ENCODE measurements at regions not wholly inside any gene's neighbourhood (a gene's known extent, or its start where the extent isn't known, plus 50 kb on each side); places are given as distances from the start of the nearest gene placed in this dataset.

DNA sequence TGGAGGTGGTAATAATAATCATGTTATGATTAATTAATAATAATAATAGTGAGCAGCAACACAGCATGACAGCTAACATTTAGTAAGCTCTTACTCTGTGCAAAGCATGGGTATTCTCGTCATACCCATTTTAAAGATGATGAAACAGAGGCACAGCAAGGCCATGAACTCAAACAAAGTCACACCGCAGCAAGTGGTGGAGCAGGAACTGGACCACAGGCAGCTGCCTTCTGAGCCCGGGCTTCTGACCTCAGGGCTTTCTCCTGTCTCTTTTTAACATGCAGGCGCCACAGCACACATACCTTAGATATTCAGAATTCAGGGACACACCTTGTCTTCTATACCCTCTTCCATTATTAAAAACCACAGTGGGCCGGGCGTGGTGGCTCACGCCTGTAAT is 50.7 kb upstream of the SPATA12 start:
- DNase-seq: no peak

- DNase-seq: no peak
Measured at GRCh38 chr3:57009367-57009766, 51.1 kb upstream of the SPATA12 start.

DNA sequence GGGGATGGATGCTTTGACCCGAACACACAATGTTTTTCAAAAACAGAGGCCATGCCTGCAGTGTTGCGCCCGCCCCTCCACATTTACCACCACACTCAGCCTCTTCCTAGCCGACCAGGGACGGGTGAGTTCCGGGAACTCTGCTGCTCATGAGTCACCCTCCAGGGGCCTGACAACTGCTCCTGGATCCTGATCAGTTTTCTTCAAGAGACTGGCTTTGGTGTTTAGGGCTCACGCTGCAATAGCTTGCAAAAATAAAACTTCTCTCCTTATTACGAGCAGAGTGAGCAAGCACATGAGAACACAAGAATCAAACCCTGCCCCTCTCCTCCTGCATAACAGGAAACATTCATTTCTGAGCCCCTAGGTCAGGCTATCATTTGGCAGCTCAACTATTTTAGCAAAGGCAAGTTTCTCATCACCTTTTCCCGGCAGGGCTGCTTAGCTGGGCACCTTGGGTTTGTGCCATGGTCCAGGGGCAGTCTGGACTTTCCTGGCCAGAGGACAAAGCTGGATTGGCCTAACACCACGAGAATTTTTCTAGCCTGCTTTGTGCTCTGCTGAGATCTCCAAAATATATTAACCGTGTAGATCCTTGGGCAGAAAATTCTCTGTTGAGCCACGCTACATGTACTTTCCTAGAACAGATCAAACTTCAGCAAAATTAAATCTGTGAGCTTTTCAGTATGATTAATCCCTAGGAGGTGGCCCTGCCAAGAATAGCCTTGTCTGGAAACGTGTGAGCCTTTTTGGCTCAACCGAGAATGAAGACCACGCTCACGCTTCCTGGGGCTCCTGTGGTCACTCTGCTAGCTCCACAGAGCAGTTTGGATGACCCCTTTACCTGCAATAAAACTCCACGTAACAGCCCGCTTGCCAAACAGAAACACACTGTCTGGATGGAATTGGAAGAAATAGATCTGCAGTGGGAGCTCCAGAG is 52.7 kb upstream of the SPATA12 start:
- no peak for DNase-seq

- no peak for DNase-seq
Measured at GRCh38 chr3:57006949-57007419, 53.5 kb upstream of the SPATA12 start.

- peak; percentile 77 for DNase-seq
Measured at GRCh38 chr3:57006179-57006657, 54.2 kb upstream of the SPATA12 start.

DNA sequence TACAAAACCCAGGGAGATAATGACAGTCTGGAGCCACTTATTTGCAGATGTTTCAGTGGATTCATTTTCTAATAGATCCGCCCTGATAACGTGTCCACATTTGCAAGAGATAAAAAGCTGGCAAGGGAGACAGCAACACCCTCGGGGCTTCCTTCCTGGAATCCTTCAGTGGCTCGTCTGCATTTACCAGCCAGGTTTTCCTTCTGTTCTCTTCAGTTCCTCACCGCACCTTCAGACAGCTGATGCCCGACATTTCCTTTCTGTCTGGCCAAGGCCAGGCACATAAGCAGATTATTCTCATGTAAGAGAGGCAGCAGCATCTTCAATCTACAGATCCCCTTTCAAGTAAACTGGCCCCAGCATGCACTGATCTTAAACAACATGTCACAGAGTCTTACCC is 56.2 kb upstream of the SPATA12 start:
- DNase-seq: no peak

DNA sequence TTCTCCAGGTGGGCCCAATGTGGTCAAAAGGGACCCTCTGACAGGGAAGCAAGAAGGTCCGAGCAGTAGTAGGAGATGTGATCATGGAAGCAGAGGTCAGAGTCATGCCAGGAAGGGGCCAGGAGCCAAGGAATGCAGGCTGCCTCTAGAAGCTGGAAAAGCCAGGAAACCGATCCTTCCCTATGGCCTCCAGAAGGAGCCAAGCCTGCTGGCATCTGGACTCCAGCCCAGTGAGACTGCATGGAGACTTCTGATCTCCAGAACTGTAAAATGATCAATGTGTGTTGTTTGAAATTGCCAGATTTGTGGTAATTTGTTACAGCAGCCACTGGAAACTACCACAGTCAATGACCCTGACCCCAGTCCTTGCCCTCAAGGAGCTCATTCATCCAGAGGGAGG is 56.8 kb upstream of the SPATA12 start:
- no peak for DNase-seq

GRCh38 chr3:57001356-57001755 is 59.1 kb upstream of the SPATA12 start:
- no peak for DNase-seq

DNA sequence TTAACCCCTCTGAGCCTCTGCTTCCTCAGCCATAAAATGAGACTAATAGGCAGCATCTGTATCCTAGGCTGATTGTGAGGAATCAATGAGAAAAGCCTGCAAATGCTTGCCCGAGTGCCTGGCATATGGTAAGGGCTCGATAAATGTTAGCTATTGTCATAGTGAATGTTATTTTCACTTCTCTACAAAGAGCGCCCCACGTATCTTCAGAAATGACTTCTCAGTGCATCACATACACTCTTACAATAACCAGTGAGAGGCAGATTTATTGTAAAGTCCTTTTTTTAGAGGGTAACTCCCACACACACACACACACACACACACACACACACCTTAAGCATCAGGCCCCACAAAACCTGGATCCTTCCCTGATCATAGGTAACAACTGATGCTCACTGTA is 60.5 kb upstream of the SPATA12 start:
- DNase-seq: no peak

- no peak for DNase-seq
Measured at GRCh38 chr3:56999547-56999946, 60.9 kb upstream of the SPATA12 start.

DNA sequence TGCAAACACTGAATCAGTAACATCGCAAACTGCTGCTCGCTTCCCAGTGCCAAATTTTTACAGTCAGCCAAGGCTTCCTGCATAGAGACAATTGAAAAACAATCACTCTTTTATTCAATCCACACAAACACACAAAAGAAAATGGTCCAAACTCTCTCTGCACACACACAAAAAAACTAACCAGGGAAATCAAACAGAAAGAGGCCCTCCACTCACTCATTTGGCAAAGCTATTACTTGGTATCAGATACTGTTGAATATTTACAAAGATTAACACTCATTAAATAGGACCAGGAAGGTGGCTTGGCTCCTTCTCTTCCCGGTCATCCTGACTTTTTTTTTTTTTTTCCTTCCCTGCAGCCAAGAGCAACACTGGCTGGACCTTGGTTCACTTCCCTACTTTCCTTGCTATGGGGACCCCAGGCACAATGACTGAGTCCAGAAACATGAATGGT is 62.4 kb upstream of the SPATA12 start:
- DNase-seq: peak; percentile 24

GRCh38 chr3:56997675-56998074 is 62.8 kb upstream of the SPATA12 start:
- no peak for DNase-seq

- DNase-seq: no peak
Measured at GRCh38 chr3:56997041-56997440, 63.4 kb upstream of the SPATA12 start.

- no peak for DNase-seq
Measured at GRCh38 chr3:56994391-56994790, 66.1 kb upstream of the SPATA12 start.

DNA sequence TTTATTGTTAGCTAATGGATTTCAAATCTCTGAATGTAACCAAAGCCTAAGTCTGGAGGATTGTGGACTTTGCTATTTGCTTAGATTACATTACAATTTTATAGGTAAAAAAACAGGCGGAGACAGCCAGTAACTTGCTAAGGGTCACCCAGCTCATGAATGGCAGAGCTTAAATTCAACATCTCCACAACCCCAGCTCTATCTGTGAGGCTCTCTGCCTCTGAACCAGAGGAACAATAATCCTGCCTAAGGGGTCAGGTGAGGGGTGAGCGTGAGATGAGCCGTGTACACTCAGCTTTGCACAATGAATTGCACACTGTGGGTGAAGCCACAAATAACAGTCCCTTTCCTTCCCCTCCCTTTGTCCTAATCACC is 69.8 kb upstream of the SPATA12 start:
- DNase-seq: no peak

GRCh38 chr3:56989977-56990640 is 70.4 kb upstream of the SPATA12 start:
- DNase-seq: no peak

GRCh38 chr3:56989169-56989976 is 71.1 kb upstream of the SPATA12 start:
- DNase-seq: no peak

- DNase-seq: peak; percentile 62
Measured at GRCh38 chr3:56988458-56989168, 71.9 kb upstream of the SPATA12 start.

- no peak for DNase-seq
Measured at GRCh38 chr3:56987238-56987895, 73.1 kb upstream of the SPATA12 start.

DNA sequence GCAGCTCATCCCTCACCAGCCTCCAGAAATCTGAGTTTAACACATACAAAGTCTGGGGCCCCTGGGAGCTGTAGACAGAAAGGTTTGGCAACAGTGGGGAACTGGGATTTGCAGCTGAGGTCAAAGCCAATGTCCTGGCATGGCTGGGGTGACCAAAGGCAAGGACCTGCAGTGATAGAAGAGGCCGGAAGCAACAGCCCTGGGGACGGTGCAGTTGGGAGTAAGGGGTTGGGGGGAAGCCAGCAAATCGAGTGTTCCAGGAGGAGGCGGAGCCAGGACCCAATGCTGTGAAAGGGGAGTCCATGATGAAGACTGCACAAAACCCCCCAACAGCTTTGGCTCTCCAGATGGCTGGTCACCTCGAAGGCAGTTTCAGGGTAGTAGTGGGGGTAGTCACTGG is 74.1 kb upstream of the SPATA12 start:
- no peak for DNase-seq

- no peak for DNase-seq
Measured at GRCh38 chr3:56985878-56986277, 74.6 kb upstream of the SPATA12 start.

- DNase-seq: no peak
Measured at GRCh38 chr3:56985460-56985859, 75.0 kb upstream of the SPATA12 start.

All from NCI-H748 treated with DMSO at 0.1 percent for 48 hours (cell line).